HepG2 (cell line): ENCODE measurements at regions not wholly inside any gene's neighbourhood (a gene's known extent, or its start where the extent isn't known, plus 50 kb on each side); places are given as distances from the start of the nearest gene placed in this dataset.

Experiments used
- CBX5 ChIP-seq: sonication (generic); formaldehyde crosslinking; IDR thresholded peaks from 2 replicates; pipeline ENCODE4 v1.4.0; 2020; ENCODE audit warnings: missing genetic modification reagents, borderline replicate concordance
- FOXC1 ChIP-seq: sonication (generic); formaldehyde crosslinking; IDR thresholded peaks from 2 replicates; pipeline ENCODE4 v1.8.0; 2022; ENCODE audit warnings: mild to moderate bottlenecking, missing genetic modification reagents, borderline replicate concordance
- KDM3A ChIP-seq: IDR thresholded peaks from 2 replicates; pipeline ENCODE4 v1.6.1; 2018; ENCODE audit warnings: low read depth, missing compliant biosample characterization
- PAWR ChIP-seq: sonication (generic); formaldehyde crosslinking; IDR thresholded peaks from 2 replicates; pipeline ENCODE4 v1.4.0; 2020; ENCODE audit warnings: missing genetic modification reagents, mild to moderate bottlenecking, borderline replicate concordance
- POGZ ChIP-seq: sonication (generic); formaldehyde crosslinking; IDR thresholded peaks from 2 replicates; pipeline ENCODE4 v1.4.0; 2020; ENCODE audit warnings: mild to moderate bottlenecking, missing genetic modification reagents
- SALL1 ChIP-seq: sonication (generic); formaldehyde crosslinking; IDR thresholded peaks from 2 replicates; pipeline ENCODE4 v1.8.0; 2022; ENCODE audit warnings: mild to moderate bottlenecking, missing genetic modification reagents
- SOX5 ChIP-seq: IDR thresholded peaks from 2 replicates; pipeline ENCODE4 v1.6.1; 2016; ENCODE audit warnings: borderline replicate concordance
- STAG1 ChIP-seq: sonication (generic); formaldehyde crosslinking; IDR thresholded peaks from 2 replicates; pipeline ENCODE4 v1.4.0; 2020; ENCODE audit warnings: missing genetic modification reagents
- ZNF292 ChIP-seq: sonication (generic); formaldehyde crosslinking; IDR thresholded peaks from 2 replicates; pipeline ENCODE4 v1.8.1; 2022; ENCODE audit warnings: mild to moderate bottlenecking, low read depth, missing genetic modification reagents, borderline replicate concordance
- ZNF644 ChIP-seq: IDR thresholded peaks from 2 replicates; pipeline ENCODE4 v1.6.1; 2016; ENCODE audit warnings: low read depth
- ZNF782 ChIP-seq: sonication (generic); formaldehyde crosslinking; IDR thresholded peaks from 2 replicates; pipeline ENCODE4 v1.4.0; 2020; ENCODE audit warnings: missing genetic modification reagents, mild to moderate bottlenecking, borderline replicate concordance
- TF ChIP-seq, protein P1 (sequence below): sonication (generic); formaldehyde crosslinking; IDR thresholded peaks from 2 replicates; pipeline ENCODE4 v1.5.1; 2020; ENCODE audit warnings: mild to moderate bottlenecking, missing genetic modification reagents, moderate library complexity
- TF ChIP-seq, protein P2 (sequence below): sonication (generic); formaldehyde crosslinking; IDR thresholded peaks from 2 replicates; pipeline ENCODE4 v1.5.0; 2020; ENCODE audit warnings: mild to moderate bottlenecking, missing genetic modification reagents, moderate library complexity
- TF ChIP-seq, protein P3 (sequence below): IDR thresholded peaks from 2 replicates; pipeline ENCODE4 v1.6.1; 2016; ENCODE audit warnings: low read depth
- TF ChIP-seq, protein P4 (sequence below): IDR thresholded peaks from 2 replicates; pipeline ENCODE4 v1.4.0; 2020; ENCODE audit warnings: mild to moderate bottlenecking, missing genetic modification reagents

DNA sequence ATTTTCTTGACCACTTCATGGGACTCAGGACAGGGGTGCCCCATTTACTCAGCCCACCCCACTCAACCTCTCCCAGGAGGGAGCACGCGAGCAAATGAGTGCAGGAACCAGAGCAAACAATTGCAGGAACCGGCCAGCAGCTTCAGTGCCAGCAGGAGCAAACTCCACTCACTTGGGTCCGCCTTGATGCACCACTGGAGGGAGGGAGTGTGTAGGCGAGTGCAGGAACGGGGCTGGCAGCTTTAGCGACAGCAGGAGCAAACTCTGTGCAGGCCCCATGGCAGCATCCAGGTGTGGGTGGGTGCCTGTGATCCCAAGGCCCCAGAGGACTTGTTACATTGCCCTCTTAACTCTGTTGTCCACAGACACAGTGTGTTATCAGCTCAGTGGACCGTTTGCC, 1667.3 kb upstream of the CELF4 start (continued):
- TF ChIP-seq, protein P1, sequence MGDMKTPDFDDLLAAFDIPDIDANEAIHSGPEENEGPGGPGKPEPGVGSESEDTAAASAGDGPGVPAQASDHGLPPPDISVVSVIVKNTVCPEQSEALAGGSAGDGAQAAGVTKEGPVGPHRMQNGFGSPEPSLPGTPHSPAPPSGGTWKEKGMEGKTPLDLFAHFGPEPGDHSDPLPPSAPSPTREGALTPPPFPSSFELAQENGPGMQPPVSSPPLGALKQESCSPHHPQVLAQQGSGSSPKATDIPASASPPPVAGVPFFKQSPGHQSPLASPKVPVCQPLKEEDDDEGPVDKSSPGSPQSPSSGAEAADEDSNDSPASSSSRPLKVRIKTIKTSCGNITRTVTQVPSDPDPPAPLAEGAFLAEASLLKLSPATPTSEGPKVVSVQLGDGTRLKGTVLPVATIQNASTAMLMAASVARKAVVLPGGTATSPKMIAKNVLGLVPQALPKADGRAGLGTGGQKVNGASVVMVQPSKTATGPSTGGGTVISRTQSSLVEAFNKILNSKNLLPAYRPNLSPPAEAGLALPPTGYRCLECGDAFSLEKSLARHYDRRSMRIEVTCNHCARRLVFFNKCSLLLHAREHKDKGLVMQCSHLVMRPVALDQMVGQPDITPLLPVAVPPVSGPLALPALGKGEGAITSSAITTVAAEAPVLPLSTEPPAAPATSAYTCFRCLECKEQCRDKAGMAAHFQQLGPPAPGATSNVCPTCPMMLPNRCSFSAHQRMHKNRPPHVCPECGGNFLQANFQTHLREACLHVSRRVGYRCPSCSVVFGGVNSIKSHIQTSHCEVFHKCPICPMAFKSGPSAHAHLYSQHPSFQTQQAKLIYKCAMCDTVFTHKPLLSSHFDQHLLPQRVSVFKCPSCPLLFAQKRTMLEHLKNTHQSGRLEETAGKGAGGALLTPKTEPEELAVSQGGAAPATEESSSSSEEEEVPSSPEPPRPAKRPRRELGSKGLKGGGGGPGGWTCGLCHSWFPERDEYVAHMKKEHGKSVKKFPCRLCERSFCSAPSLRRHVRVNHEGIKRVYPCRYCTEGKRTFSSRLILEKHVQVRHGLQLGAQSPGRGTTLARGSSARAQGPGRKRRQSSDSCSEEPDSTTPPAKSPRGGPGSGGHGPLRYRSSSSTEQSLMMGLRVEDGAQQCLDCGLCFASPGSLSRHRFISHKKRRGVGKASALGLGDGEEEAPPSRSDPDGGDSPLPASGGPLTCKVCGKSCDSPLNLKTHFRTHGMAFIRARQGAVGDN = peak; percentile 62
- TF ChIP-seq STAG1 (CRISPR knock-in tag) (peak; percentile 51), FOXC1 (0 out of 2 replicates have a peak, but pooled peaks have one; percentile 21), KDM3A (peak; percentile 33; the same call in 1 of the 2 replicates), ZNF292 (peak; percentile 88; the same call in 1 of the 2 replicates), PAWR (CRISPR knock-in tag) (no peak), POGZ (CRISPR knock-in tag) (peak; percentile 70), CBX5 (CRISPR knock-in tag) (peak; percentile 42; the same call in 1 of the 2 replicates), SALL1 (CRISPR knock-in tag) (peak; percentile 43; the same call in 1 of the 2 replicates), ZNF782 (CRISPR knock-in tag) (0 out of 2 replicates have a peak, but pooled peaks have one; percentile 57), SOX5 (CRISPR knock-in tag) (peak; percentile 42; the same call in 1 of the 2 replicates), ZNF644 (0 out of 2 replicates have a peak, but pooled peaks have one; percentile 48)
- TF ChIP-seq, protein P2, sequence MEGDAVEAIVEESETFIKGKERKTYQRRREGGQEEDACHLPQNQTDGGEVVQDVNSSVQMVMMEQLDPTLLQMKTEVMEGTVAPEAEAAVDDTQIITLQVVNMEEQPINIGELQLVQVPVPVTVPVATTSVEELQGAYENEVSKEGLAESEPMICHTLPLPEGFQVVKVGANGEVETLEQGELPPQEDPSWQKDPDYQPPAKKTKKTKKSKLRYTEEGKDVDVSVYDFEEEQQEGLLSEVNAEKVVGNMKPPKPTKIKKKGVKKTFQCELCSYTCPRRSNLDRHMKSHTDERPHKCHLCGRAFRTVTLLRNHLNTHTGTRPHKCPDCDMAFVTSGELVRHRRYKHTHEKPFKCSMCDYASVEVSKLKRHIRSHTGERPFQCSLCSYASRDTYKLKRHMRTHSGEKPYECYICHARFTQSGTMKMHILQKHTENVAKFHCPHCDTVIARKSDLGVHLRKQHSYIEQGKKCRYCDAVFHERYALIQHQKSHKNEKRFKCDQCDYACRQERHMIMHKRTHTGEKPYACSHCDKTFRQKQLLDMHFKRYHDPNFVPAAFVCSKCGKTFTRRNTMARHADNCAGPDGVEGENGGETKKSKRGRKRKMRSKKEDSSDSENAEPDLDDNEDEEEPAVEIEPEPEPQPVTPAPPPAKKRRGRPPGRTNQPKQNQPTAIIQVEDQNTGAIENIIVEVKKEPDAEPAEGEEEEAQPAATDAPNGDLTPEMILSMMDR (CRISPR knock-in tag) = peak; percentile 62
- TF ChIP-seq, protein P3, sequence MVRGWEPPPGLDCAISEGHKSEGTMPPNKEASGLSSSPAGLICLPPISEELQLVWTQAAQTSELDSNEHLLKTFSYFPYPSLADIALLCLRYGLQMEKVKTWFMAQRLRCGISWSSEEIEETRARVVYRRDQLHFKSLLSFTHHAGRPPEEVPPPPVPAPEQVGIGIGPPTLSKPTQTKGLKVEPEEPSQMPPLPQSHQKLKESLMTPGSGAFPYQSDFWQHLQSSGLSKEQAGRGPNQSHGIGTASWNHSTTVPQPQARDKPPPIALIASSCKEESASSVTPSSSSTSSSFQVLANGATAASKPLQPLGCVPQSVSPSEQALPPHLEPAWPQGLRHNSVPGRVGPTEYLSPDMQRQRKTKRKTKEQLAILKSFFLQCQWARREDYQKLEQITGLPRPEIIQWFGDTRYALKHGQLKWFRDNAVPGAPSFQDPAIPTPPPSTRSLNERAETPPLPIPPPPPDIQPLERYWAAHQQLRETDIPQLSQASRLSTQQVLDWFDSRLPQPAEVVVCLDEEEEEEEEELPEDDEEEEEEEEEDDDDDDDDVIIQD (CRISPR knock-in tag) = no peak
- TF ChIP-seq, protein P4, sequence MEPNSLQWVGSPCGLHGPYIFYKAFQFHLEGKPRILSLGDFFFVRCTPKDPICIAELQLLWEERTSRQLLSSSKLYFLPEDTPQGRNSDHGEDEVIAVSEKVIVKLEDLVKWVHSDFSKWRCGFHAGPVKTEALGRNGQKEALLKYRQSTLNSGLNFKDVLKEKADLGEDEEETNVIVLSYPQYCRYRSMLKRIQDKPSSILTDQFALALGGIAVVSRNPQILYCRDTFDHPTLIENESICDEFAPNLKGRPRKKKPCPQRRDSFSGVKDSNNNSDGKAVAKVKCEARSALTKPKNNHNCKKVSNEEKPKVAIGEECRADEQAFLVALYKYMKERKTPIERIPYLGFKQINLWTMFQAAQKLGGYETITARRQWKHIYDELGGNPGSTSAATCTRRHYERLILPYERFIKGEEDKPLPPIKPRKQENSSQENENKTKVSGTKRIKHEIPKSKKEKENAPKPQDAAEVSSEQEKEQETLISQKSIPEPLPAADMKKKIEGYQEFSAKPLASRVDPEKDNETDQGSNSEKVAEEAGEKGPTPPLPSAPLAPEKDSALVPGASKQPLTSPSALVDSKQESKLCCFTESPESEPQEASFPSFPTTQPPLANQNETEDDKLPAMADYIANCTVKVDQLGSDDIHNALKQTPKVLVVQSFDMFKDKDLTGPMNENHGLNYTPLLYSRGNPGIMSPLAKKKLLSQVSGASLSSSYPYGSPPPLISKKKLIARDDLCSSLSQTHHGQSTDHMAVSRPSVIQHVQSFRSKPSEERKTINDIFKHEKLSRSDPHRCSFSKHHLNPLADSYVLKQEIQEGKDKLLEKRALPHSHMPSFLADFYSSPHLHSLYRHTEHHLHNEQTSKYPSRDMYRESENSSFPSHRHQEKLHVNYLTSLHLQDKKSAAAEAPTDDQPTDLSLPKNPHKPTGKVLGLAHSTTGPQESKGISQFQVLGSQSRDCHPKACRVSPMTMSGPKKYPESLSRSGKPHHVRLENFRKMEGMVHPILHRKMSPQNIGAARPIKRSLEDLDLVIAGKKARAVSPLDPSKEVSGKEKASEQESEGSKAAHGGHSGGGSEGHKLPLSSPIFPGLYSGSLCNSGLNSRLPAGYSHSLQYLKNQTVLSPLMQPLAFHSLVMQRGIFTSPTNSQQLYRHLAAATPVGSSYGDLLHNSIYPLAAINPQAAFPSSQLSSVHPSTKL (CRISPR knock-in tag) = peak; percentile 47; the same call in 1 of the 2 replicates
